SK-N-SH (cell line): ENCODE measurements at regions not wholly inside any gene's neighbourhood (a gene's known extent, or its start where the extent isn't known, plus 50 kb on each side); places are given as distances from the start of the nearest gene placed in this dataset.

Experiments used
- CTCF ChIA-PET: fragments of 300-600, 350-600 bp; formaldehyde crosslinking; extraction: SDS; loops from one replicate; lab custom pipeline; 2021; lab: Yijun Ruan, JAX
- POLR2A ChIA-PET: fragments of 350-600 bp; sonication (Branson Sonifier 250); formaldehyde crosslinking; extraction: SDS; loops from one replicate; lab custom pipeline; 2020; ENCODE audit warnings: antibody characterized with exemption, inconsistent platforms; lab: Yijun Ruan, JAX
- DNase-seq: peaks from one replicate; pipeline ENCODE4 v3.0.0; 2012
- H2AFZ ChIP-seq: fragments of 200-600 bp; sonication (generic); 2 replicates; pipeline ENCODE4 v1.8.1; 2016; ENCODE audit warnings: antibody characterized with exemption, mild to moderate bottlenecking, low read depth
- H3F3A ChIP-seq: fragments of 200-600 bp; sonication (generic); replicated peaks from 2 replicates; pipeline ENCODE3; 2016; ENCODE audit warnings: antibody characterized with exemption, mild to moderate bottlenecking; ENCODE audit not compliant: insufficient read depth
- H3K27ac ChIP-seq, 2 experiments: fragments of 200-500 bp in 1 of 2; fragments of 200-600 bp in 1 of 2; sonication (Bioruptor generic) in 1 of 2; sonication (generic), shearing (Covaris generic) in 1 of 2; 2 replicates each; pipeline versions ENCODE4 v1.5.1 to v1.6.1; 2014 to 2016; ENCODE audit warnings: low read depth in 2 of 2, inconsistent platforms in 1 of 2, low read length in 1 of 2, mild to moderate bottlenecking in 1 of 2, mixed read lengths in 1 of 2
- H3K27me3 ChIP-seq: fragments of 200-600 bp; sonication (generic), shearing (Covaris generic); 2 replicates; pipeline ENCODE4 v1.6.1; 2016; ENCODE audit warnings: mixed run types; ENCODE audit not compliant: insufficient read depth
- H3K36me3 ChIP-seq, 2 experiments: fragments of 200-500 bp in 1 of 2; fragments of 200-600 bp in 1 of 2; sonication (Bioruptor generic) in 1 of 2; sonication (generic) in 1 of 2; replicated peaks in 1 of 2; 2 replicates each; pipeline versions ENCODE3 to v1.5.1; 2014 to 2016; ENCODE audit warnings: low read length in 1 of 2, mild to moderate bottlenecking in 1 of 2; ENCODE audit not compliant: insufficient read depth in 2 of 2, control insufficient read depth in 1 of 2
- H3K4me1 ChIP-seq, 2 experiments: fragments of 200-500 bp in 1 of 2; fragments of 200-600 bp in 1 of 2; sonication (Bioruptor generic) in 1 of 2; sonication (generic), shearing (Covaris generic) in 1 of 2; 2 replicates each; pipeline versions ENCODE4 v1.5.1 to v1.6.1; 2014 to 2016; ENCODE audit warnings: low read depth in 1 of 2, low read length in 1 of 2, mixed run types in 1 of 2; ENCODE audit not compliant: insufficient read depth in 2 of 2, control insufficient read depth in 1 of 2
- H3K4me2 ChIP-seq: fragments of 200-600 bp; sonication (generic), shearing (Covaris generic); 2 replicates; pipeline ENCODE4 v1.6.1; 2017; ENCODE audit warnings: mixed run types
- H3K4me3 ChIP-seq, 2 experiments: fragments of 200-500 bp in 1 of 2; fragments of 200-600 bp in 1 of 2; sonication (Bioruptor generic) in 1 of 2; sonication (generic), shearing (Covaris generic) in 1 of 2; 2 replicates each; pipeline versions ENCODE4 v1.5.1 to v1.8.1; 2014 to 2016; ENCODE audit warnings: low read depth in 2 of 2, inconsistent platforms in 1 of 2, low read length in 1 of 2, mild to moderate bottlenecking in 1 of 2, mixed read lengths in 1 of 2, moderate library complexity in 1 of 2
- H3K79me2 ChIP-seq: fragments of 200-600 bp; sonication (generic); 2 replicates; pipeline ENCODE4 v1.8.1; 2017; ENCODE audit warnings: mild to moderate bottlenecking; ENCODE audit not compliant: insufficient read depth
- H3K9ac ChIP-seq: fragments of 200-600 bp; sonication (generic); 2 replicates; pipeline ENCODE4 v1.6.1; 2017; ENCODE audit warnings: mixed run types
- H3K9me2 ChIP-seq: fragments of 200-600 bp; sonication (generic); 2 replicates; pipeline ENCODE4 v1.6.1; 2017; ENCODE audit warnings: mixed run types
- H3K9me3 ChIP-seq: fragments of 200-600 bp; sonication (generic); 2 replicates; pipeline ENCODE4 v1.6.1; 2017; ENCODE audit warnings: mixed run types, mild to moderate bottlenecking, moderate library complexity
- H4K20me1 ChIP-seq: fragments of 200-600 bp; sonication (generic); 2 replicates; pipeline ENCODE4 v1.6.1; 2017; ENCODE audit warnings: mild to moderate bottlenecking, mixed run types; ENCODE audit not compliant: insufficient read depth
- ELF1 ChIP-seq: IDR thresholded peaks from 2 replicates; pipeline ENCODE4 v1.4.0; 2012
- EP300 ChIP-seq, 2 experiments: IDR thresholded peaks; 2 replicates each; pipeline versions ENCODE4 v1.4.0 to v1.6.1; 2012; ENCODE audit warnings: borderline replicate concordance in 1 of 2, low read depth in 1 of 2, low read length in 1 of 2
- GATA2 ChIP-seq: sonication (generic); formaldehyde crosslinking; IDR thresholded peaks from 2 replicates; pipeline ENCODE4 v1.5.0; 2020; ENCODE audit warnings: mild to moderate bottlenecking, missing genetic modification reagents
- JUND ChIP-seq: IDR thresholded peaks from 2 replicates; pipeline ENCODE4 v1.4.0; 2012
- MAX ChIP-seq: IDR thresholded peaks from 2 replicates; pipeline ENCODE4 v1.4.0; 2012; ENCODE audit warnings: low read depth
- NRF1 ChIP-seq: IDR thresholded peaks from 2 replicates; pipeline ENCODE4 v1.6.1; 2012; ENCODE audit warnings: low read depth, mild to moderate bottlenecking, low read length
- POLR2AphosphoS5 ChIP-seq: IDR thresholded peaks from 2 replicates; pipeline ENCODE4 v1.6.1; 2012; ENCODE audit warnings: low read depth, low read length
- RAD21 ChIP-seq: IDR thresholded peaks from 2 replicates; pipeline ENCODE4 v1.6.1; 2012; ENCODE audit warnings: mild to moderate bottlenecking, low read length
- SMC3 ChIP-seq: IDR thresholded peaks from 2 replicates; pipeline ENCODE4 v1.6.1; 2012; ENCODE audit warnings: low read depth, low read length, improper control_type of control experiment
- ZBTB33 ChIP-seq: IDR thresholded peaks from 2 replicates; pipeline ENCODE4 v1.4.0; 2012; ENCODE audit warnings: low read depth, borderline replicate concordance
- WGBS: methylation state at CpG from one replicate; pipeline ENCODE4 v1.1.6; 2017; ENCODE audit warnings: low lambda C conversion rate; 5-methylcytosine and 5-hydroxymethylcytosine counted together
- TF ChIP-seq, protein P1 (sequence below): fragments of 150-350 bp; IDR thresholded peaks from 2 replicates; pipeline ENCODE4 v1.6.1; 2016; ENCODE audit warnings: mild to moderate bottlenecking, low read depth, low read length

DNA sequence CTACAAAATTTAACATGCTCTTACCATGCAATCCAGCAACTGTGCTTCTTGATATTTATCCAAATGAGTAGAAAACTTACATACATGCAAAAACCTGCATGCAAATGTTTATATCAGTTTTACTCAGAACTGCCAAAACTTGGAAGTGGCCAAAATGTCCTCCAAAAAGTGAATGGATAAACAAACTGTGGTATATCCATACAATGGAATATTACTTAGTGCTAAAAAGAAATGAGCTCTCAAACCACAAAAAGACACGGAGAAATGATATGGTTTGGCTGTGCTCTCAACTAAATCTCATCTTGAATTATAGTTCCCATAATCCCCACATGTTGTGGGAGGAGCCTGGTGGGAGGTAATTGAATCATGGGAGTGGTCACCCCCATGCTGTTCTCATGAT, 267.2 kb downstream of the ZEB2 start (continued):
- TF ChIP-seq ZBTB33 (no peak), EP300 (IDR thresholded peaks at IDR 0.05; ENCODE audit: borderline replicate concordance in 1 of 2, low read depth in 1 of 2, low read length in 1 of 2) (no peak), GATA2 (CRISPR knock-in tag) (no peak), RAD21 (no peak)

DNA sequence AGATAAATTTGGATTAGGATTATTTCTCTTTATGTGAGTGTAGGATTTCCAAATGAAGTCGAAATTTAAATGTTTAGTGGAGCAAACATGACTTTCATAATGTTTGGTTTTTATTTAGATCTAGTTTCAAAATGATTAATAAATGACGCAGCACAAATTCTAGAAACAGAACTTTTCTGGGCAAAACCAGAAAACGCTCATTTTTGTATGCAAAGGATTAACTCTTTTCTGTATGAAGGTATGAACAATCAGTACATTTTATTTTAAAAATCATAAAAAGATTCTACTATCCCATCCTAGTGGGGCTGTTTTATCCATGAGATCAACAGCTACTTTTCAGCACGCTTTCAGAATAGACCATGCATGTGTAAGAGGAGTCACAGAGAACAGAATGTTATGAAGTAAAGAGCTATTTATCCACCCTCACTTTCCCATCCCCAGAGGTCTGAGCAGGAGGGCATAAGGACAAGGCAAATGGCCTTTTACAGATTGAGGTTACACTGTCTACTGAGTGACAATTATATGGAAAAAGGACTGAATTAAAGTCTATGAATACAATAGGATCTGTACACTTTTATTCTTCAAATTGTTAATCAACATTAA, 270.8 kb downstream of the ZEB2 start:
- Histone ChIP-seq H3K4me2 (no peak overlapping the region), H3K36me3 (no peaks in the 10 kb centered on the region), H2AFZ (no peak overlapping the region; the same call in 1 of the 2 replicates), H3K9me3 (peaks cover 13% of the 10 kb centered on the region), H3K9me2 (no peaks in the 10 kb centered on the region), H3K27me3 (no peaks in the 10 kb centered on the region), H3F3A (no peaks in the 10 kb centered on the region), H4K20me1 (no peaks in the 10 kb centered on the region), H3K4me1 (peaks cover 0 to 1% of the 10 kb centered on the region in 2 experiments; a peak in 2 of 4 replicates), H3K4me3 (no peak overlapping the region), H3K79me2 (no peaks in the 10 kb centered on the region; the same call in 1 of the 2 replicates), H3K27ac (no peak overlapping the region), H3K9ac (no peak overlapping the region)
- POLR2A ChIA-PET = no interaction called here
- TF ChIP-seq POLR2AphosphoS5 (no peak), EP300 (IDR thresholded peaks at IDR 0.05; ENCODE audit: borderline replicate concordance in 1 of 2, low read depth in 1 of 2, low read length in 1 of 2) (no peak), RAD21 (no peak), NRF1 (no peak), SMC3 (no peak), MAX (no peak), JUND (no peak), ELF1 (no peak)
- TF ChIP-seq, protein P1, sequence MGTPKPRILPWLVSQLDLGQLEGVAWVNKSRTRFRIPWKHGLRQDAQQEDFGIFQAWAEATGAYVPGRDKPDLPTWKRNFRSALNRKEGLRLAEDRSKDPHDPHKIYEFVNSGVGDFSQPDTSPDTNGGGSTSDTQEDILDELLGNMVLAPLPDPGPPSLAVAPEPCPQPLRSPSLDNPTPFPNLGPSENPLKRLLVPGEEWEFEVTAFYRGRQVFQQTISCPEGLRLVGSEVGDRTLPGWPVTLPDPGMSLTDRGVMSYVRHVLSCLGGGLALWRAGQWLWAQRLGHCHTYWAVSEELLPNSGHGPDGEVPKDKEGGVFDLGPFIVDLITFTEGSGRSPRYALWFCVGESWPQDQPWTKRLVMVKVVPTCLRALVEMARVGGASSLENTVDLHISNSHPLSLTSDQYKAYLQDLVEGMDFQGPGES = no peak
- 84% methylated on average over 4 of the region's 4 CpGs for WGBS
- CTCF ChIA-PET = no interaction called here
- no peak for DNase-seq
